CD14-positive monocyte (primary cell): ENCODE measurements at regions not wholly inside any gene's neighbourhood (a gene's known extent, or its start where the extent isn't known, plus 50 kb on each side); places are given as distances from the start of the nearest gene placed in this dataset.
A peak's percentile ranks its signal among the peaks of the same experiment; 100 is the strongest.

Source experiments
- DNase-seq, 3 donors: peaks; one replicate each; pipeline ENCODE4 v3.0.0-alpha.2; 2011 to 2022
- H2AFZ ChIP-seq: 2 replicates; pipeline ENCODE4 v1.6.0; 2012; ENCODE audit warnings: mild to moderate bottlenecking, low read depth, low read length, inconsistent platforms; ENCODE audit not compliant: insufficient read depth, poor library complexity, severe bottlenecking
- H3K27ac ChIP-seq, 2 donors: 1 replicate in 1 of 2; 2 replicates in 1 of 2; pipeline ENCODE4 v1.5.1; 2012 to 2013; ENCODE audit warnings: low read length in 2 of 2, control low read depth in 1 of 2, inconsistent platforms in 1 of 2, low read depth in 1 of 2, mild to moderate bottlenecking in 1 of 2
- H3K27me3 ChIP-seq, 2 donors: one replicate each; pipeline versions ENCODE4 v1.6.0 to v1.6.1; 2011 to 2013; ENCODE audit warnings: low read length in 2 of 2; ENCODE audit not compliant: control insufficient read depth in 2 of 2, insufficient read depth in 2 of 2
- H3K36me3 ChIP-seq, 2 donors: replicated peaks in 1 of 2; 1 replicate in 1 of 2; 2 replicates in 1 of 2; pipeline versions ENCODE4 v1.5.1 to v1.6.1; 2012 to 2013; ENCODE audit warnings: low read length in 2 of 2, control low read depth in 1 of 2, inconsistent platforms in 1 of 2, mild to moderate bottlenecking in 1 of 2; ENCODE audit not compliant: insufficient read depth in 2 of 2, control insufficient read depth in 1 of 2
- H3K4me1 ChIP-seq, 2 donors: 1 replicate in 1 of 2; 2 replicates in 1 of 2; pipeline versions ENCODE4 v1.5.1 to v1.6.1; 2012 to 2013; ENCODE audit warnings: low read length in 2 of 2, control low read depth in 1 of 2, inconsistent platforms in 1 of 2, mild to moderate bottlenecking in 1 of 2, moderate library complexity in 1 of 2; ENCODE audit not compliant: insufficient read depth in 2 of 2, control insufficient read depth in 1 of 2
- H3K4me2 ChIP-seq: replicated peaks from 2 replicates; pipeline ENCODE3; 2012; ENCODE audit warnings: low read length, moderate library complexity, mild to moderate bottlenecking; ENCODE audit not compliant: poor library complexity, severe bottlenecking; ENCODE audit errors: extremely low read depth
- H3K4me3 ChIP-seq, 3 experiments: fragments of 200-600 bp in 1 of 3; sonication (generic) in 1 of 3; replicated peaks in 1 of 3; 1 replicate in 2 of 3; 2 replicates in 1 of 3; pipeline ENCODE4 v1.5.1; 2011 to 2013; ENCODE audit warnings: low read length in 3 of 3, mild to moderate bottlenecking in 3 of 3, control low read depth in 2 of 3, low read depth in 2 of 3, inconsistent platforms in 1 of 3, moderate library complexity in 1 of 3
- H3K79me2 ChIP-seq: 2 replicates; pipeline ENCODE4 v1.6.0; 2012; ENCODE audit warnings: mild to moderate bottlenecking, control low read depth, inconsistent platforms, low read length, moderate library complexity; ENCODE audit not compliant: insufficient read depth
- H3K9ac ChIP-seq: 2 replicates; pipeline ENCODE4 v1.6.0; 2017; ENCODE audit warnings: low read length, mild to moderate bottlenecking; ENCODE audit not compliant: insufficient read depth, poor library complexity, severe bottlenecking
- H3K9me3 ChIP-seq, 2 donors: replicated peaks in 1 of 2; 1 replicate in 1 of 2; 2 replicates in 1 of 2; pipeline versions ENCODE4 v1.5.1 to v1.6.1; 2012 to 2013; ENCODE audit warnings: low read length in 2 of 2, control low read depth in 1 of 2; ENCODE audit not compliant: control insufficient read depth in 1 of 2, insufficient read depth in 1 of 2
- H4K20me1 ChIP-seq: 2 replicates; pipeline ENCODE4 v1.6.0; 2012; ENCODE audit warnings: mild to moderate bottlenecking, low read length, control low read depth, moderate library complexity; ENCODE audit not compliant: insufficient read depth
- H3K27ac Mint-ChIP-seq, 7 donors: one replicate each; pipeline ENCODE4 v1.8.0; 2020; ENCODE audit warnings: mild to moderate bottlenecking in 7 of 7, mixed read lengths in 7 of 7, moderate library complexity in 6 of 7, inconsistent platforms in 2 of 7
- H3K27me3 Mint-ChIP-seq, 3 donors: one replicate each; pipeline ENCODE4 v1.8.0; 2021 to 2022; ENCODE audit warnings: low read depth in 3 of 3, mild to moderate bottlenecking in 3 of 3, mixed read lengths in 3 of 3, moderate library complexity in 3 of 3, inconsistent platforms in 1 of 3
- H3K36me3 Mint-ChIP-seq, 2 donors: one replicate each; pipeline ENCODE4 v1.8.0; 2020; ENCODE audit warnings: mixed read lengths in 2 of 2, inconsistent platforms in 1 of 2, mild to moderate bottlenecking in 1 of 2
- H3K4me1 Mint-ChIP-seq: one replicate; pipeline ENCODE4 v1.8.0; 2020; ENCODE audit warnings: mild to moderate bottlenecking, mixed read lengths
- H3K4me3 Mint-ChIP-seq, 2 donors: one replicate each; pipeline ENCODE4 v1.8.0; 2020; ENCODE audit warnings: mild to moderate bottlenecking in 2 of 2, mixed read lengths in 2 of 2, moderate library complexity in 1 of 2
- H3K9me3 Mint-ChIP-seq, 7 donors: one replicate each; pipeline ENCODE4 v1.8.0; 2020 to 2022; ENCODE audit warnings: mixed read lengths in 7 of 7, mild to moderate bottlenecking in 6 of 7, moderate library complexity in 6 of 7, inconsistent platforms in 2 of 7
- CTCF ChIP-seq: fragments of 200-600 bp; IDR thresholded peaks from one replicate; pipeline ENCODE4 v1.8.0; 2022; ENCODE audit warnings: antibody characterized with exemption, mild to moderate bottlenecking
- WGBS: methylation state at CpG from one replicate; pipeline ENCODE4 v1.1.5; 2013; ENCODE audit warnings: missing lambda C conversion rate; ENCODE audit not compliant: insufficient coverage; 5-methylcytosine and 5-hydroxymethylcytosine counted together
- intact Hi-C, 2 donors: fragments of 100-400 bp; cut with micrococcal nuclease; formaldehyde crosslinking; loops; one replicate each; pipeline versions ENCODE4 v1.15.0 to v1.15.1; 2023

DNA sequence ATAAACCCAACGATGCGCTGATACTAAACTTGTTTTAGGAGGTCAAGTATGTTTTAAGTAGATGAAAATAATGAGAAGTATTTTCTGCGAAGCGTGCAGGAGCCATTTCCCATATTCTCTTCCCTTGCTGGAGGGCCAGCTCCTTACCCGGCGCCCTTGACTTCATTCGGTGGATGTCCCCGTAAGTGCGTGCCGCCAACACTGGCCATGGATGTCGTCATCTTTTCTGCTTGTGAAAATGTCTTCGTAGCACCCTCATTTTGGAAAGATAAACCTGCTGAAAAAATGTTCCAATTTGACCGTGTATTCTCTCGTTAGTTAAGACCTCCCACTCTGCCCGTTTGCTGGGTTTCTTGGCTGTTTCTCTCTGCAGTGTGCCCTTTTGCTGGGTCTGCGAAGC lies 127.5 kb downstream of the RTP5 start:
- no peak overlapping the region for H3K9ac ChIP-seq
- H3K79me2 ChIP-seq, result no peaks in the 10 kb centered on the region
- H3K27me3 Mint-ChIP-seq, result peaks cover 2 to 11% (median 3%) of the 10 kb centered on the region in 3 donors
- DNase-seq, result no peak
- no peaks in the 10 kb centered on the region for H3K27me3 ChIP-seq
- no peaks in the 10 kb centered on the region for H3K4me1 ChIP-seq
- H3K36me3 ChIP-seq, result no peaks in the 10 kb centered on the region
- no peaks in the 10 kb centered on the region for H4K20me1 ChIP-seq
- H3K36me3 Mint-ChIP-seq, result no peaks in the 10 kb centered on the region
- TF ChIP-seq CTCF, result no peak
- no peak overlapping the region for H3K4me2 ChIP-seq
- no peak overlapping the region for H3K27ac ChIP-seq
- no peaks in the 10 kb centered on the region for H3K9me3 ChIP-seq
- no peak overlapping the region for H2AFZ ChIP-seq
- no peak overlapping the region for H3K4me3 ChIP-seq
- intact Hi-C loops, result no loop called here
- H3K4me1 Mint-ChIP-seq, result no peaks in the 10 kb centered on the region
- no peaks in the 10 kb centered on the region for H3K9me3 Mint-ChIP-seq
- H3K4me3 Mint-ChIP-seq, result no peak overlapping the region
- H3K27ac Mint-ChIP-seq, result no peak overlapping the region
- 94% methylated on average over 14 of the region's 16 CpGs for WGBS

DNA sequence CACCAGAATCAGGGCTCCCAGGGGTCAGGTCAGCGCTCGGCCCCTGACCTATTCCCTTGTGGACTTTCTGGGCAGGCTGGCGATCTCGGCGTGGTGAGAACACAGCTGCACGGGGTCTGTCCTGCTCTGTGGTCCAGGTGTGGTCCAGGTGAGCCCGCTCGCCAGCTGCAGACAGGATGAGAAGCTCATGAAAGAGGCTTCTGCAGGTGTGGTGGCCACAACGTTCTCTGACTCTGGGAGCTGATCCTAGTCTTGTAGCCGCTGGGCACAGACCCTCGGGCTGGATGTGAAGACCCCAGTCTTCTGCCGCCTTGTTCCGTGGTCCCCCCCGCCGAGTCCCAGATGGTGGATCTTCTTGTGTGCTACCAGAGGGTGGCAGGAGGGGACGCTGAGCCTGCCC lies 129.7 kb downstream of the RTP5 start:
- H3K79me2 ChIP-seq, result no peaks in the 10 kb centered on the region
- TF ChIP-seq CTCF, result no peak
- intact Hi-C loops, result no loop called here
- no peaks in the 10 kb centered on the region for H3K9me3 ChIP-seq
- no peaks in the 10 kb centered on the region for H4K20me1 ChIP-seq
- Mint-ChIP-seq H3K36me3 (no peaks in the 10 kb centered on the region), H3K4me3 (no peak overlapping the region), H3K27me3 (peaks cover 2 to 12% (median 4%) of the 10 kb centered on the region in 3 donors), H3K4me1 (no peaks in the 10 kb centered on the region), H3K27ac (peak overlapping the region in 1 of 7 donors; percentile 28), H3K9me3 (no peaks in the 10 kb centered on the region)
- no peak overlapping the region for H3K9ac ChIP-seq
- no peaks in the 10 kb centered on the region for H3K36me3 ChIP-seq
- no peak for DNase-seq
- H2AFZ ChIP-seq, result no peak overlapping the region
- no peaks in the 10 kb centered on the region for H3K4me1 ChIP-seq
- no peak overlapping the region for H3K27ac ChIP-seq
- H3K4me3 ChIP-seq, result no peak overlapping the region
- no peak overlapping the region for H3K4me2 ChIP-seq
- H3K27me3 ChIP-seq, result no peaks in the 10 kb centered on the region
- 93% methylated on average over 15 of the region's 16 CpGs for WGBS
